ENCODE measurements at regions not wholly inside any gene's neighbourhood (a gene's known extent, or its start where the extent isn't known, plus 50 kb on each side); places are given as distances from the start of the nearest gene placed in this dataset.

DNA sequence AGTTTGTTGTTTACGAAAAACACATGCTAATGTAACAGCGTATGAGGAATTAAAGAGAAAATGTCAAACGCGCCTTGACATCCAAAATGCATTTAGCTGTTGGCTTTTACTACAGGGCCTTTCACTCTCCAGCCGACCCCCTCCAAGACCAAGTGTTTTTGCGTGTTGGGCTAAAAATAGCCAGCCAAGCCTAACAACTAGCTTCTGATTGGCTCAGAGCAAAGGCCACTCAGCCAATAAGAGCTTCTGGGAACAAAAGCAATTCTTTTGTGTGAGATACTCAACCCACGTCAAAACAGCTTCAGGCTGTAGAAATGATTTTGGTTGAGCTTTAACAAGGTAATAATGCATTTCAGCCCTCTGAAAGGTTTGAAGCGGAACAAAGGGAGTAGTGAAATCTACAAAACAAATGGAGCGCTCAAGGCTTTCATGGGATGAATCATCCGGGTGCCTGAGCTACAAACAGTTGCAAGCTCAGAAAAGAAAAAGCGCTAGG, 198.7 kb upstream of the DCN start:
- no peak for DNase-seq

- DNase-seq, result no peak
These were observed 198.0 kb upstream of the DCN start for GRCh38 chr12:91380631-91381030.

DNA sequence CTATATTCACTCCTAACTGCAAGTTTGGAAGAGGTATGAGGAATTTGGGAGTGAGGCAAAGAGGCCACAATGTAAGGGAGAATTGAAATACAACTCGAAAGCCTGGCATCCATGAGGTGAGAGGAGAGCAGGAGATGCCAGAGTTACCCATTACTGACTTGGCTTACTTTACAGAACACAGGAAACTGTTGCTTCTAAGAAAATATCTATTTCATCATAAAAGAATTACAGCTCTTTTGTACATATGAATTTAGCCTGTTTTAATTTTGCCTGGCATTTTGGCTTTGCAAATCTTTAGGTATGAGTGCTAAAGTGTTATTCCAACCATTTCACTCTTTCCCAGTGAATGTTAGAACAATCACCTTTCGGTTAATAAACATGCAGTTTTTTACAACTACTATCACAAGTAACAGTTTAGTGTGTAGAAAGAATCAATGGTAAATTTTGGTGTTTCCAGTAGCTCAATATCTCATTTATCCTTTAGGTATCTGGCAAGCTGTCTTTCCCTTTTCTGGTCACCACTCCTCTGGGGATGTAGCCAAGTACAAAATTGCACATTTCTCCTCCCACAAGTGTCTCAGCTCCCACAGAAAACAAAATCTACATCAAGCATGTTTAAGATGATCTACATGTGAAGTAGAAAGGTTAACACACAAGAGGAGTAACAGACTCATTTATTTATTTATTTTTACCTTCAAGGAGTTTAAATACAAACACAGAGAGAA, 196.6 kb upstream of the DCN start:
- DNase-seq, result no peak

DNA sequence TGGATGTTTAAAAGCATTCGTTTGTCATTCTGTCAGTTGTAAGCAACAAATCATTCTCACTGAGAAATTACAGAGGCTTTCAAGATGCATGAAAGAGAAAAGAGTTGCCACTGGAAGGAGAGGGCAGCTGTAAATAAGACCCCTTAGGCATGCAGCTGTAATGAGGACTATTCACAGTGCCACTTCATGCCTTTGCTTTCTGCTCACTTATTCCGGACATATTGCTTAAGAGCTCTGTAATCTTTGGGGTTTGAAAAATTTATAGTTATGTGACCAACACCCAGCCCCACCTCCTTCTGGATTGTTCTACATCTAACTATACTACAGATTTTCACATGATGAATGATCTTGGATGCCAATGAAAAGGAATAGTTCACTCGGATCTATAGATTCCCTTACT, 194.8 kb upstream of the DCN start:
- no peak for DNase-seq

- DNase-seq, result no peak
These were observed 190.5 kb upstream of the DCN start for GRCh38 chr12:91373086-91373485.

- DNase-seq, result no peak
These were observed 187.7 kb upstream of the DCN start for GRCh38 chr12:91370086-91370868.

DNA sequence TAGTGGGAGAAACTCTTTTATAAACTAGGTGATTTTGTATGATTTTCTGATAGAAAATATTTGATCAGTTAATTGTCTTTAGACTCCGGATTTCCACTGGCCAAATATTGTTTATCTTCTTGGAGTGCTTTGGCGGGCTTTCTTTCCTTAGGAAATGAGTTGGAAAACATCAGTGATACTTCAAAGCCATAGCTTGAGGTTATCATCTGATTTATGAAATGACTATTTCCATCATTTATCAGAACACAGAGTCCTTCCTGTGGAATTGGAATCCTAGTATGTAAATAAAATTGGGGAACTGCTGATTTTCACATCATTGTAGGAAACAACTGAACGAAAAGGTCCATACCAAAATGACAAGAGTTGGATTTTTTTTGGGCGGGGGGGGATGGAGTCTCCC, 186.0 kb upstream of the DCN start:
- DNase-seq, result no peak

- no peak for DNase-seq
These were observed 184.7 kb upstream of the DCN start for GRCh38 chr12:91367234-91367849.

DNA sequence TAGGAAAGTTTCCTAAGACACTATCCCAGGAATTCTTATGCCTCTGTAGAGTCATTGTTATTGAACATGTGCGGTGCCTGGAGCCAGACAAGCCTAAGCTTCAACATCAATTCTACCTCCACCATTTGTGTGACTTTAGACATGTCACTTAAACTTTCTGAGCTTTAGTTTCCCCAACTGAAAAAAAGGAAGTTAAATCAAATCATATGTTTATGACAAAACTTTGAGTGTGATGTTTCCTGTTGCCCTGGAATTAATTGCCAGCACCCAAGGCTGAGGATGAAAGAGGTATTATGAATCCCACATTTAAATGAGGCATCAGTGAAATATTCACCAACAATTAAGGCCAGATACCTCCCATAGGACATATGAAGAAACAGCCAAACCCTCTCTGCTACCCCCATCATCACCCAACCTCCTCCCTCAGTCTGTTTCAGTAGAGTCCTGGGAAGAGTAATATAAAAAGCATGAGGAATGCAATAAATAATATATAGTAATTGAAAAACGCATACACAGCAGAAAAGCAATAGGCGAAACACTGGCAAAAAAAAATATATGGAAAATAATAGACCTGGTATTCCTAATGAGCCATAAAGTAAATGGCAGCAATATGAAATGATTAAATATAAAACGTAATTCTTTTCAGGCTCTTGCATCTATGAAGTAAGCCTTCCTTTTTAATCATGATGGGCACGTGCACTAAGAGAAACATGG, 182.0 kb upstream of the DCN start:
- no peak for DNase-seq

DNA sequence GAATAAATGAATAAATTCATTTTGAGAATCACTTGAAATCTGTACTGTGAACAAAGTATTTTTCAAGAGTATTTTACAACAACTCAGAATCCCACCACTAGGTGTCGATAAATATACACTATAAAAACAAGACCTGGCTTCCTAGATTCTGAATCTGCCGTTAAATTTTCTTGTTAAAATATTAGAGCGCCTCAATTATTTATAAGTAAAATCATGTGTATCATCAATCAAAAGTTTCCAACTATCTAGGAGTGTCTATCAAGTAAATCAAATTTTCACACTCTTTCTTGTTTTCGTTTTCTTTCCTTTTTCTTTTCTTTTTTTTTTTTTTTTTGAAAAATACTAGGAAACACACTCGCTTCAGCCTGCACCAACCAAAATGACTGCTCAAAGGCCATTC, 179.2 kb upstream of the DCN start:
- DNase-seq, result no peak

DNA sequence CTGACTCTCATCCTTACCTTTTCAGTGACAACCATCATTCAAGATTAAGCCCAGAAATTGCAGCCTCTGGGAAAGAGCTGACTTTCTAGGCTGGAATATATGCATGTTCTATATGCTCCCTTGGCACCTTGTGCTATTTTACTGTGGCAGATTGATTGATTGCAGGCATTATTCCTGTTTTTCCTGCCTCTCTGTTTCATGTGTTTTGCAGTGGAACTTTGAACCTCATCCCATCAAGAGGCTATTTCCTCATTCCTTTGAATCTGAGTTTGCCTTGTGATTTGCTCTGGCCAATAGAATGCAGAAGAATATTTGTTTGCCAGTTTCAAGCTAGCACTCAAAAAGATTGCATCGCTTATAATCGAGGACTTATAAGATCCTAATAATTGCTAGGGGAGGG, 174.8 kb upstream of the DCN start:
- no peak for DNase-seq

DNA sequence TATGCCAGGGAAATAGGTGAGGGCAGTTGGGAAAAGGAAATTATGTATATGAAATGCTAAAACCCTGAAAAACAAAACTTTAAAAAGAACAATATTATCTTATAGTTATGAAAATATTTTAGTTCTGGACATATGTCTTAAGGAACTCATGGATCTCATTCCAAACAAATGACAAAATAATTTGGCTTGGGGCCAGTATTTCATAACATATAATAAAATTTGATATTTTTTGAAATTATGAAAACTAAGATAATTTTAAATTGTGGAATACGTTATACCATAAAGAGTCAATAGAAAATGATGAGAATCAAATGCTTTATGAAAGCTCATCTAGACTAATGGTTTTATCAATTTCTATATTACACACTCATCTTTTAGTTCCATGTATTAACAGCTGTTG, 173.8 kb upstream of the DCN start:
- DNase-seq, result no peak

DNA sequence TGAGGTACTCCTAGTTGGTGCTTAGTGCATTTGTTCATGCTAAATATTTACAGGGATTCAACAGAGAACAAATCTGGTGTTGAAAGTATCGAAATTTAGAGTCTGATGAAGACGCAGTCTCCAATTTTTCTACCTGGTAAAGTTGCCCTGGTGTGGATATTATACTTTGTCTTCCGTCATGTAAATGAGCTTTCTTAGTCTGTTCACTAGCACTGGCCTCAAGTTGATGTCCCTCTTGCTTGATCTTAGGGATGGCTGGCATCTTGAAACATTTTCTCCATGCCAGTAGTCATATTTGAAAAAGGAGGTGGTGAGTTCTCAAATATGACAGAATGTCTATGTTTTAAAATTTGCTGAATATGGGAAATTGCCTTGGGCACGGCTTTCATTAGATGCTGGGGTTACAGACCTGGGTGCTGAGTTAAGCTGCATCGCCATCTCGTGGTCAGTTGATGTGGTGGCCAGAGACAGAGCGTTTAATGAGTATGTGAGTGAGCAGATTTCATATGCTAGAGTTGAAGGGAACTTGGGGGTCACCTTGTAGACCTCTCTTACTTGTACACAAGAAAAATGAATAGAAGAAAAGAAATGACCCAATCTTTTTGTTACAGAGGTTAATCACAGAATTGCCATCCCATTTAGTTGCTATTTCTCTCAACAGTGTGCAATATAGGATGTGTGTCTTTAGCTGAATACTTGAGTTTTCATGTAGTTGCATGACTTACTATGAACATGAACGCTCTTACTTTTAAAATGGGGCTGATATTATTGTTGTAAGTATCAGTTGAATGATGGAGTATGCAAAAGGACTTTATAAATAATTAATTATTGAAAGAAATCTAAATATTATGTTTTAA, 172.8 kb upstream of the DCN start:
- peak; percentile 40 for DNase-seq

DNA sequence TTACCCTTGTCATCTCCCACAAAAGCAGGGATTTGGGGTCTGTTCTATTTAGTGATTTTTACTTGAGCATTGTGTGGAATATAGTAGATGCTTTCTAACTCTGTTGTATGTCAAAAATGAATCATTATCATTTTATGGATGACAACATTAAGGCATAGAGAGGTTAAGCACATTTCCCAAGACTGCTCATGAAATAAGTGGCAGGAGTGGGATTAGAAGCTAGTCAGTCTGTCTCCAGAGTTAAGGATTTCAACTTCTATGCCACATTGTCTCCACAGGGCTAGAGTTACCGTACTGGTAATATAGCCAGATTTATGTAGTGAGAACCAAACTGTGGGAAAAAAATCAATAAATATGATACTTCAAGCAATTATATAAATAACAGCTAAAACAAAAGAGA, 170.6 kb upstream of the DCN start:
- no peak for DNase-seq

DNA sequence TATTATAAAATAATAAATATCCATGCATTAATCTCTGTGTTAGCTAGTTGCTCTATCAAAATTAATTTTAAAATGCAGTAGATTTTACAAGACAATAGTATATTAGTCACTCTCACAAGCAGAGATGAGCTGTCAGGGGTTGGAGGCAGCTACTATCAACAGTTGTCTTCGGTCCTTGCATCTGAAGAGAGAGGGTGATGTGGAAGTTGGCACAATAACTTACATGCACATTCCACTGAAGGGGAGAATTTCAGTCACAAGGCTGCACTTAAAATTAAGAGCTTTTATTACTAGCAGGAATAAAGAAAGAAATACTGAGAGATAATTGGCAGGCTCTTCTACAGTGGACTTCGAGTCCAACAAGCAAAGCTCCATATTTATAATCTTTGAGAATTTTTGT, 166.9 kb upstream of the DCN start:
- no peak for DNase-seq

DNA sequence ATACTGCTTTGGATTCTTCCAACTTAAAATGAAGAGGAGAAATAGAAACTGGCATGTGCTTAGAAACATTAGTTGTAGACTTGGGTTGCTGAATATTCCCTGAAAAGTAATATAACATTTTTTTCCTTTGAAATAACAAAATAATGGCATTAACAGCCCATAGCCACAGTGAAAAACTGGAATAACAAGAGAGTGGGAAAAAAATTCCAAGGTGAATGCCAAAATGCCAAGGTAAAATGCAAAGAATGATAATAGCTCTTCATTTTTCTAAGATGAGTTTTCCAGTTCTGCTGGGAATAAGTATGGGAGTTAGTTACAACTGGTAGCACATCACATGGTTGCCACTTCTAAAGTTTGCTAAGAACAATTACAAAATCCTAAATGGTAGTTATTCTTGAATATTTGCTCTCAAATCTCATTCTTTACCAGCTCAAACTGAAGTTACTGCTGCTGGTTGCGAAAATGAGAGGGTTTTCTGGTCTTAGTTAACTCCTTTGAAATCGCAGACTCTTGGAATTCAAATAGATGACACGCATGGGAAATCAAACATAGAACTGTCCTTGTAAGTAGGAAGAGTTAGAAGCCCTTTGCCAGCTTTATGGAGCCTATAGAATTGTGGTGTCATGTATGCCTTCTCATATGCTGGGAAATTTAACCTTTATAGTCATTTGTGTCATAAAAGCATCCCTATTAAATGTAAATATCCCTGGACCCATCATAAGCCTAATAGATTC, 165.0 kb upstream of the DCN start:
- DNase-seq, result no peak

DNA sequence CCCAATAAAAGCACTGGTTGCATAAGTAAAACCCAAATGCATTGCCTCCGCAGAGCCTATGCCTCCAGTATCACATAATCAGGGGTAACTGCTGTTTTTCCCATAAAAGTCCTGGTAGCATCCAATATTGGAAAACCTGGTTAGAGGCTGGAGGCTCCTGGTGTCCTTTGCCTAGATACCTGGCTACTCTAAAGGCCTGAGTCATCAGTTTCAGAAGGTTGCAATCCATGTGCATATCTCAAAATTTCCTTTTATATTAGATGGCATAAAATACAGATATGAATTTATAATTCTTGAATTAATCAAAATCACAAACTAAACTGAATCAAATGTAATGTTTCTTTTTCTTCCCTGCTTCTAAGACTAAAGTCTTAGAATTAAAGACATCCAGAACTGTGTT, 164.2 kb upstream of the DCN start:
- no peak for DNase-seq

- no peak for DNase-seq
These were observed 161.8 kb upstream of the DCN start for GRCh38 chr12:91344408-91344807.

GRCh38 chr12:91343010-91343409, 160.4 kb upstream of the DCN start:
- DNase-seq, result no peak

DNA sequence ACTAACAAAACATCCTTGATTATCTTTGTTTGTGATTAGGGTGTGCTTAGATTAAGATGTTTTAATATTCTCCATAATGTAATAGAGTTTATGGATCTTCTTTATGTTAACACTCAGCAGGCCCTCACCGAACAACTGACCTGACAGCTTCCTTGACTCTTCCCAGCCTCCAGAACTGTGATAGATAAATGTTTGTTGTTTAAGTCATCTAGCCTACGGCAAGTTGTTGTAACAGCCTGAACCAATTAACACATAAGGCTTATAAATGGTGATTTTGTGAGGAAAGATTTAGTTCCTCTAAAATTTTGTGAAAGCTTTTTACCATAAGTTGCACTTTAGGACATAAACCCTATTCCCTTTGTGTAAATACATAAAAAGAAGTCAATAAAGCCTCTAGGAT, 156.5 kb upstream of the DCN start:
- no peak for DNase-seq

GRCh38 chr12:91335699-91336098, 153.1 kb upstream of the DCN start:
- no peak for DNase-seq

- DNase-seq, result no peak
These were observed 151.3 kb upstream of the DCN start for GRCh38 chr12:91333966-91334365.
